ENCODE measurements at regions not wholly inside any gene's neighbourhood (a gene's known extent, or its start where the extent isn't known, plus 50 kb on each side); places are given as distances from the start of the nearest gene placed in this dataset.

DNA sequence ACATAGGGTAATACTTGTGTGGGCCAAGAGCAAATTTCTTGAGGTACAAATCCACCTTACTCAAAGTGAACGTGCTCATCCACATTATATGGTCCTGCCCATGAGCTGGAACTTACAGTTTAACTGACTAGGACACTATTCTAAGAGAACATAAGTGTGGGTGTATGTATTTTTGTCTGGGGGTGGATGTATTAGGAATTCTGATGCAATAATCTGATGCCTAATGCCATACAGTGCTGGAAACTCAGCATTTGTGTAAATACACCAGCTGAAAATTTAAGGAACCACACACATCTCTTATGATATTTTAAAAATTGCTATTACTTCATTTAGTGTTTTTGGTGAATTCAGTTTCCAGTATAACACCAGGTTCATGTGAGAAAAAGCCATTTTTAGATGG lies 1350.7 kb downstream of the ZPLD1 start:
- Mint-ChIP-seq H3K9me3 (no peaks in the 10 kb centered on the region), H3K27ac (no peak overlapping the region), H3K4me1 (ENCODE audit: unreplicated experiment) (no peaks in the 10 kb centered on the region), H3K36me3 (no peaks in the 10 kb centered on the region), H3K27me3 (no peaks in the 10 kb centered on the region), H3K4me3 (no peak overlapping the region)
- no peak for DNase-seq (ENCODE audit: extremely low spot score, unreplicated experiment)
- TF ChIP-seq, protein P1, sequence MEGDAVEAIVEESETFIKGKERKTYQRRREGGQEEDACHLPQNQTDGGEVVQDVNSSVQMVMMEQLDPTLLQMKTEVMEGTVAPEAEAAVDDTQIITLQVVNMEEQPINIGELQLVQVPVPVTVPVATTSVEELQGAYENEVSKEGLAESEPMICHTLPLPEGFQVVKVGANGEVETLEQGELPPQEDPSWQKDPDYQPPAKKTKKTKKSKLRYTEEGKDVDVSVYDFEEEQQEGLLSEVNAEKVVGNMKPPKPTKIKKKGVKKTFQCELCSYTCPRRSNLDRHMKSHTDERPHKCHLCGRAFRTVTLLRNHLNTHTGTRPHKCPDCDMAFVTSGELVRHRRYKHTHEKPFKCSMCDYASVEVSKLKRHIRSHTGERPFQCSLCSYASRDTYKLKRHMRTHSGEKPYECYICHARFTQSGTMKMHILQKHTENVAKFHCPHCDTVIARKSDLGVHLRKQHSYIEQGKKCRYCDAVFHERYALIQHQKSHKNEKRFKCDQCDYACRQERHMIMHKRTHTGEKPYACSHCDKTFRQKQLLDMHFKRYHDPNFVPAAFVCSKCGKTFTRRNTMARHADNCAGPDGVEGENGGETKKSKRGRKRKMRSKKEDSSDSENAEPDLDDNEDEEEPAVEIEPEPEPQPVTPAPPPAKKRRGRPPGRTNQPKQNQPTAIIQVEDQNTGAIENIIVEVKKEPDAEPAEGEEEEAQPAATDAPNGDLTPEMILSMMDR (conservative IDR thresholded peaks at IDR 0.05) = no peak

DNA sequence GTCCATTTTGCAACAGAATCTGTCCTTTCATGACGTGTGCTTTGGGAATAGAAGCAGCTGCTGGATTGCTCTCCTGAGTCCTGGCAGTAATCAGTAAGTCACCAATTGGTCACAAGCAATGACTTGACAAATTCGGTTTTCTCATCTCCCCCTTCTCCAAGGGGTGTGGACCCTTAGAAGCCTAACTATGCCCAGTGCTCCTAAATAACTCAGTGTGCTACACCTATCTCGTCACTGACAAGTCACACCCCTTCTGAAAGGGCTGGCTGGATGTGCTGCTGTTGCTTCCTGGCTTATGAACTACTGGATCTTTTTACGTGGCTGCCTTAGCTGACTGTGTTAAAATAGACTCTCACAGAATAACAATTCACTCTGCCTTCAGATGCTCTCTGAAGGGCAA lies 1351.5 kb downstream of the ZPLD1 start:
- H3K27me3 Mint-ChIP-seq = no peaks in the 10 kb centered on the region
- no peak overlapping the region for H3K27ac Mint-ChIP-seq
- DNase-seq (ENCODE audit: extremely low spot score, unreplicated experiment) = no peak
- no peak overlapping the region for H3K4me3 Mint-ChIP-seq
- TF ChIP-seq, protein P1 (conservative IDR thresholded peaks at IDR 0.05) = no peak
- no peaks in the 10 kb centered on the region for H3K4me1 Mint-ChIP-seq (ENCODE audit: unreplicated experiment)
- H3K9me3 Mint-ChIP-seq = no peaks in the 10 kb centered on the region
- H3K36me3 Mint-ChIP-seq = no peaks in the 10 kb centered on the region

DNA sequence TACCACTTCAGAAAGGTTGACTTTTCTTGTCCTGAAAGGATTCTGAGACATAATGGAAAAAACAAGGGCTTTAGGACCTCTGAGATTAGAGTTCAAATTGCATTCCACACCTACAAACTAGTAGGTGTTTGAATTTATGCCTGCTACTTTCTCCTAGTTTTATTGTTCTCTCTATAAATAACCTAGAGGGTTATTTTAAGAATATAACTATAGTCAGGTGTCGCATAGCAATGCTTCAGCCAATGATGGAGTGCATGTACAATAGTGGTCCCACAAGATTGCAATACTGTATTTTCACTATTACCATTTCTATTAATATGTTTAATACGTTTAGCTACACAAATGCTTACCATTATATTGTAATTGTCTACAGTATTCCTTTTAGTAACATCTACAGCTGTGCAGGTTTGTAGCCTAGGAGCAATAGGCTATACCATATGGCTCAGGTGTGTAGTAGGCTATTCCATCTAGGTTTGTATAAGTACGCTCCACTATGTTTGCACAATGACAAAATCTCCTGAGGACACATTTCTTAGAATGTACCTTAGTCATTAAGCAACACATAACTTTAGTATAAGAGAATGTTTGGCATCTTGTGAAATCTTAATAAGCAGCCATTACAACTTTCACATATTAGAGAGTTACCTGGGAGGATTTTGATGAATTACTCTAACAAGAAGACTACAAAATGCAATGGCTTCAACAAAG lies 1352.5 kb downstream of the ZPLD1 start:
- TF ChIP-seq, protein P1 (conservative IDR thresholded peaks at IDR 0.05) = no peak
- H3K4me3 Mint-ChIP-seq = no peak overlapping the region
- no peaks in the 10 kb centered on the region for H3K4me1 Mint-ChIP-seq (ENCODE audit: unreplicated experiment)

DNA sequence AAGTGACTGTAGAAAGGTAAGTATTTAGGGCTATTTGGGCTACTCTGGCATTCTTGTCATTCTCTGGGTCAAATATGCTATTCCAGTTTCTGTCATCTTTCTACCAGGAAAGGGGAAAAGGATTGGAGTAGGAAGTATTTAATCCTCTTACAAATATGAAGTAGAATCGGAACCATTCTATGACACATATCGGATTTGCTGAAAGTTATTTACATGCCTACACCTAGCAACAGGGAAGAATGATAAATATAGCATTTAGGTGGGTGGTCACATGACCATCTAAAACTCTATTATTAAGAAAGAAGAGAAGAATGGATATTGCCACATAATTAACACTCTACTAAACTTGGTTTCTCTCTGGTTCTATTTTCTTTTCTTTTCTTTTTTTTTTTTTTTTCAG lies 1353.1 kb downstream of the ZPLD1 start:
- H3K4me1 Mint-ChIP-seq (ENCODE audit: unreplicated experiment) = no peaks in the 10 kb centered on the region

More for the DNA sequence above, 1352.5 kb downstream of the ZPLD1 start:
- no peak overlapping the region for H3K27ac Mint-ChIP-seq
- H3K27me3 Mint-ChIP-seq = no peaks in the 10 kb centered on the region
- H3K9me3 Mint-ChIP-seq = no peaks in the 10 kb centered on the region
- DNase-seq (ENCODE audit: extremely low spot score, unreplicated experiment) = no peak
- H3K36me3 Mint-ChIP-seq = no peaks in the 10 kb centered on the region

GRCh38 chr3:103791786-103792515 lies 1357.1 kb downstream of the ZPLD1 start:
- peaks cover 4% of the 10 kb centered on the region for H3K4me1 Mint-ChIP-seq (ENCODE audit: unreplicated experiment)
- no peaks in the 10 kb centered on the region for H3K36me3 Mint-ChIP-seq
- H3K27ac Mint-ChIP-seq = no peak overlapping the region
- H3K9me3 Mint-ChIP-seq = no peaks in the 10 kb centered on the region
- TF ChIP-seq, protein P1 (conservative IDR thresholded peaks at IDR 0.05) = no peak
- DNase-seq (ENCODE audit: extremely low spot score, unreplicated experiment) = no peak
- H3K4me3 Mint-ChIP-seq = no peak overlapping the region
- H3K27me3 Mint-ChIP-seq = no peaks in the 10 kb centered on the region

More for the DNA sequence above, 1353.1 kb downstream of the ZPLD1 start:
- TF ChIP-seq, protein P1 (conservative IDR thresholded peaks at IDR 0.05) = no peak
- Mint-ChIP-seq H3K9me3 (no peaks in the 10 kb centered on the region), H3K36me3 (no peaks in the 10 kb centered on the region), H3K27ac (no peak overlapping the region), H3K27me3 (no peaks in the 10 kb centered on the region), H3K4me3 (no peak overlapping the region)
- no peak for DNase-seq (ENCODE audit: extremely low spot score, unreplicated experiment)

Measured in type B pancreatic cell (in vitro differentiated cells).